HFF-Myc (cell line): ENCODE measurements at regions not wholly inside any gene's neighbourhood (a gene's known extent, or its start where the extent isn't known, plus 50 kb on each side); places are given as distances from the start of the nearest gene placed in this dataset.

ENCODE experiments used
- DNase-seq: peaks from one replicate; pipeline ENCODE4 v3.0.0-alpha.2; 2011; ENCODE audit warnings: low read depth; ENCODE audit errors: extremely low read depth
- H3K4me3 ChIP-seq: replicated peaks from 2 replicates; pipeline ENCODE4 v1.5.1; 2011; ENCODE audit warnings: low read depth, mild to moderate bottlenecking, control low read depth, low read length
- TF ChIP-seq, protein P1 (sequence below): IDR thresholded peaks from 2 replicates; pipeline ENCODE4 v1.5.1; 2012; ENCODE audit warnings: mild to moderate bottlenecking, low read depth, low read length, control low read depth; ENCODE audit errors: missing control alignments

DNA sequence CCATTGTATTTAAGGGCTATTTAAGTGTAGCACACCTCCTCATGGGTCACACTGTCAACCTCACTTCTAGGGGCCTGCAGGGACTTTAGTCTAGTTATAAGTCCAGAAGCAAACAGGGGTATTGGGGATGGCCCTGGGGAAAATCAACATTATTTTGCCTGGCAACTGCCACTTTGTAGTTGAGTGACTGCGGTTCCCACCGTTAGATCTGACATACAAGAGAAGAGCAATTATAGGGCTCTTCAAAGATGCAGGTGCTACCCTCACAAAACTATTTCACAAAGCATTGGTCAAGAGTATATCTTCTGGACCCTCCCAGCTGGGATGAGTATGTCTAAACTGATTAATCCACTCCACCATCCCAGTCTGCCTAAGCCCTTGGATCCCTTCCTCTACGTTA, 133.0 kb upstream of the PCBD1 start:
- TF ChIP-seq, protein P1, sequence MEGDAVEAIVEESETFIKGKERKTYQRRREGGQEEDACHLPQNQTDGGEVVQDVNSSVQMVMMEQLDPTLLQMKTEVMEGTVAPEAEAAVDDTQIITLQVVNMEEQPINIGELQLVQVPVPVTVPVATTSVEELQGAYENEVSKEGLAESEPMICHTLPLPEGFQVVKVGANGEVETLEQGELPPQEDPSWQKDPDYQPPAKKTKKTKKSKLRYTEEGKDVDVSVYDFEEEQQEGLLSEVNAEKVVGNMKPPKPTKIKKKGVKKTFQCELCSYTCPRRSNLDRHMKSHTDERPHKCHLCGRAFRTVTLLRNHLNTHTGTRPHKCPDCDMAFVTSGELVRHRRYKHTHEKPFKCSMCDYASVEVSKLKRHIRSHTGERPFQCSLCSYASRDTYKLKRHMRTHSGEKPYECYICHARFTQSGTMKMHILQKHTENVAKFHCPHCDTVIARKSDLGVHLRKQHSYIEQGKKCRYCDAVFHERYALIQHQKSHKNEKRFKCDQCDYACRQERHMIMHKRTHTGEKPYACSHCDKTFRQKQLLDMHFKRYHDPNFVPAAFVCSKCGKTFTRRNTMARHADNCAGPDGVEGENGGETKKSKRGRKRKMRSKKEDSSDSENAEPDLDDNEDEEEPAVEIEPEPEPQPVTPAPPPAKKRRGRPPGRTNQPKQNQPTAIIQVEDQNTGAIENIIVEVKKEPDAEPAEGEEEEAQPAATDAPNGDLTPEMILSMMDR = no peak
- no peak for DNase-seq
- H3K4me3 ChIP-seq = no peak overlapping the region

DNA sequence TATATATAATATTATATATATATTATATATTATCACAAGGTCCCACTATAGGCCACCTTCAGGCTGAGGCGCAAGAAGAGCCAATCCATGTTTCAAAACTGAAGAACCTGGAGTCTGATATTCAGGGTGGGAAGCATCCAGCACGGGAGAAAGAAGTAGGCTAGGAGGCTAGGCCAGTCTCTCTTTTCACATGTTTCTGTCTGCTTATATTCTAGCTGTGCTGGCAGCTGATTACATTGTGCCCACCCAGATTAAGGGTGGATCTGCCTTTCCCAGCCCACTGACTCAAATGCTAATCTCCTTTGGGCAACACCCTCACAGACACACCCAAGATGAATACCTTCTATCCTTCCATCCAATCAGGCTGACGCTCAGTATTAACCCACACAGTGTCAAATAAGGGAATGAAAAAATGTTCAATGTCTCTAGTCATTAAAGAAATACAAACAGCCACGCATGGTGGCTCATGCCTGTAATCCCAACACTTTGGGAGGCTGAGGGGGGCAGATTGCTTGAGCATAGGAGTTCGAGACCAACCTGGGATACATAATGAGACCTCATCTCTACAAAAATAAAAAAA, 135.4 kb upstream of the PCBD1 start:
- TF ChIP-seq, protein P1 = no peak
- no peak overlapping the region for H3K4me3 ChIP-seq

DNA sequence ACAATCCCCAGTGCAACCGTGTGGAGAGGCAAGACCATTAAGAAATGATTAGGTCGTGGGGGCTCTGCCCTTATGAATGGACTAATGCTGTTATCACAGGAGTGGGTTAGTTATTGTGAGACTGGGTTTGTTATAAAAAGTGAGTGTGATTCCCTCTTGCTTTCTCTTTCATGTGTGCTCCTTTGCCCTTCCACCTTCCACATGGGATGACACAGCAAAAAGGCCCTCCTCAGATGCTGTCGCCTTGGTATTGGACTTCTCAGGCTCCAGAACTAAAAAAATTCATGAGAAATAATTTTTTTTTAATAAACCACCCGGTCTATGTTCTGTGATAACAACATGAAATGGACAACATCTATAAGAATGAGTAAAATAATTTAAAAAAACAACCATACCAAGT, 136.1 kb upstream of the PCBD1 start:
- no peak for DNase-seq
- TF ChIP-seq, protein P1 = no peak

More for the DNA sequence above, 135.4 kb upstream of the PCBD1 start:
- no peak for DNase-seq

DNA sequence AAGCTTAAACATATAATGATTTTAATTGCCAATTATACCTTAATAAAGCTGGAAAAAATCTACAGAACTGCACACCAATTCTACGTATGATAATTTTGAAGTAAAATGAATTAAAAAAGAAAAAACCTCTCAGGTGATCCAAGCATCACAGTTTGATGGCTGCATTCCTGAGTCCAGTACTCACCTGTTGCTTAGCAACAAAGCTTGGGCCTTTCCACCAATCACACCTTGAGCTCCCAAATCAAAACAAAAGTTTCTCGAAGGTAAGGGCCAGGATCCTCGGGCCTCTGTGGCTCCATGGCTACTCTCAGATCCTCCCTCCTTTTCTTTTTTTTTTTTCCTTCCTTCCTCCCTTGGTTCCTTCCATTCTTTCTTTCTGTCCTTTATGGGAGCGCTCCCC, 137.2 kb upstream of the PCBD1 start:
- H3K4me3 ChIP-seq = no peak overlapping the region
- no peak for DNase-seq
- TF ChIP-seq, protein P1 = no peak

More for the DNA sequence above, 136.1 kb upstream of the PCBD1 start:
- no peak overlapping the region for H3K4me3 ChIP-seq

DNA sequence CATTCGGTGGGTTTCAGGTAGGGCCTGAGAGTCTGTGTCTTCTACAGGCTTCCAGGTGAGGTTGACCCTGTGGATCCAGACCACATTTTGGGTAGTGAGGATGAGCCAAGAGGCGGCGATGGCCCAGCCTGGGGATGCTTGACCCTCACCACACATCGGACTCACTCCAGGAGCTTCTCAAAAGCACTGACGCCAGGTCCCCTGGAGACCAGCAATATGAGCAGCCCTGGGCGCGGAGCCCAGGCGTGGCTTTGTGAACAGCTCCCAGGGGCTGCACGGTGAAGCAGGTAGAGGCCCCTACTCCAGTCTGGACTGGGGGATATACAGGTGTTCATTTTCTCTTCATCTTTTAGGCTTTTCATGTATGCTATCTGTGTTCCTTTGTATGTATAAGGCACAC, 139.7 kb upstream of the PCBD1 start:
- TF ChIP-seq, protein P1 = no peak
- no peak overlapping the region for H3K4me3 ChIP-seq
- DNase-seq = no peak

DNA sequence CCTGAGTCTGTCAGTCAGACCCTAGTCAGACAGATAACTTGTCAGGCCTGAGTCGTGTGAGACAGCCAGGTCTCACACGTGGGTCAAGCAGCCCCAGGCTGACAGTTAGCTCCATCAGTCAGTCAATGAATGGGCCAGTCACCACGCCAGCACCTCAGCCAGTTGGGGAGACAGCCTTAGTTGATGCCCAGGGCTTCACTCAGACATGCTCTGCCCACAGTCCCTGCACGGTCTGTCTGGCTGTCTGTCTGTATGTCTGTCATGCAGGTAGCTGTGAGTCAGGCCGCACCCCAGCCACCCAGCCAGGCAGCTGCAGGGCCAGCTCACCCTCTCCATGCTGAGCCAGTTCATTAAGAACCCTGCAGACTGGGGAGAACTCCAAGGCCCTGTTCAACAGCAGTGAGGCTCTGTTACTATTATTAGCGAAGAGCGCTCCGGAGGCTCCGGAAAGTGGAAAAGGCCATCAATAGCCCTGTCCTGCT, 141.1 kb upstream of the PCBD1 start:
- DNase-seq = no peak
- no peak overlapping the region for H3K4me3 ChIP-seq
- TF ChIP-seq, protein P1 = no peak

DNA sequence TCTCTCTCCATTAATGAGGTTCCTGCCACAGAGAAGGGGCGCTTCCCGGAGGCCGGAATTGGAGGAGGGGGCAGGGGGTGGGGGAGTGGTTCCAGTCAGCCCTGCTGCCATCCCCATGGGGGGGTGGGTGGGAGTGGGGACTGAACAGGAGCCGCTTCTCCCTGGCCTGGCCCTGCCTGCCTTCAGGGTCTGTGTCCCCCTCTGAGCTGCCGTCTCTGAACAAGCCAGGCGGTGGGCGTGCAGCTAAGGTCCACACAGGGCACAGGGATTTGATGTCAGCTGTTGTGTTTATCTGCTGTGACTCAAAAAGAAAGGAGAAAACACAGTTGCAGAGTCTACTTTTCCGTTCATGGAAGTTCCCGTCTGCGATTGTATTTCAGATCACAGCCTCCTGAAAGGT, 141.5 kb upstream of the PCBD1 start:
- DNase-seq = no peak
- TF ChIP-seq, protein P1 = no peak
- no peak overlapping the region for H3K4me3 ChIP-seq
